OCI-LY3 (cell line): ENCODE measurements at regions not wholly inside any gene's neighbourhood (a gene's known extent, or its start where the extent isn't known, plus 50 kb on each side); places are given as distances from the start of the nearest gene placed in this dataset.

ENCODE experiments used
- H2AFZ ChIP-seq: fragments of 200-600, 300-600 bp; shearing (Covaris generic); 2 replicates; pipeline ENCODE4 v1.6.0; 2014; ENCODE audit warnings: antibody characterized with exemption, low read depth, low read length
- H3K27ac ChIP-seq: fragments of 200-600, 300-600 bp; sonication (generic); 2 replicates; pipeline ENCODE4 v1.5.1; 2014; ENCODE audit warnings: mild to moderate bottlenecking, low read length, moderate library complexity, mixed read lengths
- H3K27me3 ChIP-seq: fragments of 200-600, 300-600 bp; sonication (generic); 2 replicates; pipeline ENCODE4 v1.6.1; 2014; ENCODE audit warnings: low read depth, low read length, mixed read lengths
- H3K36me3 ChIP-seq: fragments of 200-600, 300-600 bp; sonication (generic); replicated peaks from 2 replicates; pipeline ENCODE3; 2014; ENCODE audit warnings: low read depth, low read length, mixed read lengths
- H3K4me1 ChIP-seq: fragments of 300-600, 200-600 bp; sonication (generic); 2 replicates; pipeline ENCODE4 v1.6.1; 2014; ENCODE audit warnings: low read length, mixed read lengths
- H3K4me2 ChIP-seq: fragments of 200-600, 300-600 bp; sonication (generic); 2 replicates; pipeline ENCODE4 v1.6.1; 2014; ENCODE audit warnings: low read length, mixed read lengths
- H3K4me3 ChIP-seq: fragments of 300-600, 200-600 bp; sonication (generic); 2 replicates; pipeline ENCODE4 v1.5.1; 2014; ENCODE audit warnings: antibody characterized with exemption, mild to moderate bottlenecking, low read length, moderate library complexity
- H3K79me2 ChIP-seq: fragments of 300-600, 200-600 bp; shearing (Covaris generic); 2 replicates; pipeline ENCODE4 v1.6.1; 2014; ENCODE audit warnings: mild to moderate bottlenecking, low read length, mixed read lengths
- H3K9ac ChIP-seq: fragments of 300-600, 200-600 bp; shearing (Covaris generic); 2 replicates; pipeline ENCODE4 v1.6.0; 2014; ENCODE audit warnings: mild to moderate bottlenecking, low read length, moderate library complexity
- H3K9me3 ChIP-seq: fragments of 200-600, 300-600 bp; shearing (Covaris generic); 2 replicates; pipeline ENCODE4 v1.6.1; 2014; ENCODE audit warnings: low read length, mixed read lengths; ENCODE audit not compliant: insufficient read depth
- H4K20me1 ChIP-seq: fragments of 200-600, 300-600 bp; sonication (generic); 2 replicates; pipeline ENCODE4 v1.6.1; 2016; ENCODE audit warnings: low read length, mixed read lengths; ENCODE audit not compliant: insufficient read depth
- CTCF ChIP-seq: fragments of 200-600, 300-600 bp; sonication (generic); IDR thresholded peaks from 2 replicates; pipeline ENCODE4 v1.5.1; 2014; ENCODE audit warnings: antibody characterized with exemption, low read length, low read depth
- EZH2phosphoT487 ChIP-seq: fragments of 200-600 bp; shearing (Covaris generic); IDR thresholded peaks from 2 replicates; pipeline ENCODE4 v1.6.1; 2018; ENCODE audit warnings: antibody characterized with exemption, mixed run types, low read depth

GRCh38 chr7:91685544-91685943 is 195.0 kb downstream of the MTERF1 start:
- H3K79me2 ChIP-seq, result no peaks in the 10 kb centered on the region
- H4K20me1 ChIP-seq, result no peaks in the 10 kb centered on the region
- no peaks in the 10 kb centered on the region for H3K27me3 ChIP-seq
- no peak overlapping the region for H3K4me3 ChIP-seq
- H3K36me3 ChIP-seq, result no peaks in the 10 kb centered on the region
- no peak overlapping the region for H2AFZ ChIP-seq
- H3K27ac ChIP-seq, result no peak overlapping the region
- H3K9ac ChIP-seq, result no peak overlapping the region
- no peak overlapping the region for H3K4me2 ChIP-seq
- no peaks in the 10 kb centered on the region for H3K9me3 ChIP-seq
- no peaks in the 10 kb centered on the region for H3K4me1 ChIP-seq
- TF ChIP-seq CTCF (no peak), EZH2phosphoT487 (no peak)

- TF ChIP-seq EZH2phosphoT487 (no peak), CTCF (no peak)
- H4K20me1 ChIP-seq, result no peaks in the 10 kb centered on the region
Observed at GRCh38 chr7:91690541-91691070, 189.9 kb downstream of the MTERF1 start.

GRCh38 chr7:91691865-91692264 is 188.6 kb downstream of the MTERF1 start:
- Histone ChIP-seq H3K79me2 (no peaks in the 10 kb centered on the region), H3K9ac (no peak overlapping the region), H3K4me2 (no peak overlapping the region), H3K9me3 (no peaks in the 10 kb centered on the region), H3K27me3 (no peaks in the 10 kb centered on the region), H2AFZ (no peak overlapping the region), H4K20me1 (no peaks in the 10 kb centered on the region), H3K4me1 (no peaks in the 10 kb centered on the region), H3K27ac (no peak overlapping the region), H3K4me3 (no peak overlapping the region), H3K36me3 (no peaks in the 10 kb centered on the region)
- TF ChIP-seq EZH2phosphoT487, result no peak
- TF ChIP-seq CTCF, result no peak

More at GRCh38 chr7:91690541-91691070, 189.9 kb downstream of the MTERF1 start:
- Histone ChIP-seq H3K27me3 (no peaks in the 10 kb centered on the region), H3K4me2 (no peak overlapping the region), H3K4me3 (no peak overlapping the region), H3K4me1 (no peaks in the 10 kb centered on the region), H3K9me3 (no peaks in the 10 kb centered on the region), H3K9ac (no peak overlapping the region), H3K27ac (no peak overlapping the region), H3K36me3 (no peaks in the 10 kb centered on the region), H3K79me2 (no peaks in the 10 kb centered on the region), H2AFZ (no peak overlapping the region)

- Histone ChIP-seq H3K9ac (no peak overlapping the region), H3K4me2 (no peak overlapping the region), H3K36me3 (no peaks in the 10 kb centered on the region), H3K4me1 (no peaks in the 10 kb centered on the region), H4K20me1 (no peaks in the 10 kb centered on the region), H3K79me2 (no peaks in the 10 kb centered on the region), H3K4me3 (no peak overlapping the region), H2AFZ (no peak overlapping the region), H3K27ac (no peak overlapping the region), H3K27me3 (no peaks in the 10 kb centered on the region), H3K9me3 (no peaks in the 10 kb centered on the region)
- no peak for TF ChIP-seq CTCF
- TF ChIP-seq EZH2phosphoT487, result no peak
Observed at GRCh38 chr7:91692800-91693199, 187.7 kb downstream of the MTERF1 start.
